ENCODE measurements at regions not wholly inside any gene's neighbourhood (a gene's known extent, or its start where the extent isn't known, plus 50 kb on each side); places are given as distances from the start of the nearest gene placed in this dataset.
A peak's percentile ranks its signal among the peaks of the same experiment; 100 is the strongest.

- no peak for DNase-seq
Measured at GRCh38 chr1:185498207-185498606, 181.2 kb upstream of the IVNS1ABP start.

GRCh38 chr1:185497177-185497576, 180.1 kb upstream of the IVNS1ABP start:
- no peak for DNase-seq

- DNase-seq = peak in 1 of 5 experiments; percentile 16
Measured at GRCh38 chr1:185495898-185496297, 178.9 kb upstream of the IVNS1ABP start.

- DNase-seq = no peak
Measured at GRCh38 chr1:185495007-185495406, 178.0 kb upstream of the IVNS1ABP start.

GRCh38 chr1:185492089-185492825, 175.2 kb upstream of the IVNS1ABP start:
- DNase-seq = no peak

- DNase-seq = no peak
Measured at GRCh38 chr1:185491604-185492003, 174.6 kb upstream of the IVNS1ABP start.

GRCh38 chr1:185490924-185491323, 173.9 kb upstream of the IVNS1ABP start:
- no peak for DNase-seq

- DNase-seq = no peak
Measured at GRCh38 chr1:185489406-185489805, 172.4 kb upstream of the IVNS1ABP start.

- DNase-seq = no peak
Measured at GRCh38 chr1:185488808-185489207, 171.8 kb upstream of the IVNS1ABP start.

- no peak for DNase-seq
Measured at GRCh38 chr1:185487936-185488335, 170.9 kb upstream of the IVNS1ABP start.

- no peak for DNase-seq
Measured at GRCh38 chr1:185487026-185487425, 170.0 kb upstream of the IVNS1ABP start.

- no peak for DNase-seq
Measured at GRCh38 chr1:185486346-185486745, 169.3 kb upstream of the IVNS1ABP start.

GRCh38 chr1:185483664-185484450, 166.8 kb upstream of the IVNS1ABP start:
- DNase-seq = no peak

GRCh38 chr1:185483217-185483616, 166.2 kb upstream of the IVNS1ABP start:
- no peak for DNase-seq

- no peak for DNase-seq
Measured at GRCh38 chr1:185480545-185480944, 163.5 kb upstream of the IVNS1ABP start.

GRCh38 chr1:185479796-185480195, 162.8 kb upstream of the IVNS1ABP start:
- no peak for DNase-seq

GRCh38 chr1:185478877-185479276, 161.8 kb upstream of the IVNS1ABP start:
- peak in 1 of 5 experiments; percentile 19 for DNase-seq

GRCh38 chr1:185477638-185478580, 160.9 kb upstream of the IVNS1ABP start:
- no peak for DNase-seq

- DNase-seq = peak in 2 of 5 experiments; percentile 6 to 75
Measured at GRCh38 chr1:185474440-185475149, 157.6 kb upstream of the IVNS1ABP start.

- DNase-seq = no peak
Measured at GRCh38 chr1:185473186-185473585, 156.1 kb upstream of the IVNS1ABP start.

GRCh38 chr1:185468626-185469025, 151.6 kb upstream of the IVNS1ABP start:
- no peak for DNase-seq

GRCh38 chr1:185467122-185467521, 150.1 kb upstream of the IVNS1ABP start:
- no peak for DNase-seq

Measured in T-helper 2 cell (primary cell).